ENCODE measurements at regions not wholly inside any gene's neighbourhood (a gene's known extent, or its start where the extent isn't known, plus 50 kb on each side); places are given as distances from the start of the nearest gene placed in this dataset.

GRCh38 chrX:10083809-10084208 is 73.0 kb upstream of the CLCN4 start:
- FAIRE-seq (peak; percentile 79), DNase-seq (ENCODE audit: low read depth) (no peak)
- no peak for TF ChIP-seq EZH2 (IDR thresholded peaks at IDR 0.05; ENCODE audit: insufficient read depth, low read length)
- TF ChIP-seq, protein P1, sequence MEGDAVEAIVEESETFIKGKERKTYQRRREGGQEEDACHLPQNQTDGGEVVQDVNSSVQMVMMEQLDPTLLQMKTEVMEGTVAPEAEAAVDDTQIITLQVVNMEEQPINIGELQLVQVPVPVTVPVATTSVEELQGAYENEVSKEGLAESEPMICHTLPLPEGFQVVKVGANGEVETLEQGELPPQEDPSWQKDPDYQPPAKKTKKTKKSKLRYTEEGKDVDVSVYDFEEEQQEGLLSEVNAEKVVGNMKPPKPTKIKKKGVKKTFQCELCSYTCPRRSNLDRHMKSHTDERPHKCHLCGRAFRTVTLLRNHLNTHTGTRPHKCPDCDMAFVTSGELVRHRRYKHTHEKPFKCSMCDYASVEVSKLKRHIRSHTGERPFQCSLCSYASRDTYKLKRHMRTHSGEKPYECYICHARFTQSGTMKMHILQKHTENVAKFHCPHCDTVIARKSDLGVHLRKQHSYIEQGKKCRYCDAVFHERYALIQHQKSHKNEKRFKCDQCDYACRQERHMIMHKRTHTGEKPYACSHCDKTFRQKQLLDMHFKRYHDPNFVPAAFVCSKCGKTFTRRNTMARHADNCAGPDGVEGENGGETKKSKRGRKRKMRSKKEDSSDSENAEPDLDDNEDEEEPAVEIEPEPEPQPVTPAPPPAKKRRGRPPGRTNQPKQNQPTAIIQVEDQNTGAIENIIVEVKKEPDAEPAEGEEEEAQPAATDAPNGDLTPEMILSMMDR (IDR thresholded peaks at IDR 0.05; ENCODE audit: insufficient read depth, low read depth, low read length), result no peak
- Histone ChIP-seq H2AFZ (ENCODE audit: low read depth, low read length) (no peak overlapping the region), H3K27me3 (ENCODE audit: insufficient read depth, low read length) (no peaks in the 10 kb centered on the region), H3K36me3 (ENCODE audit: insufficient read depth, low read length) (no peaks in the 10 kb centered on the region), H3K9ac (ENCODE audit: low read length) (no peak overlapping the region), H3K4me1 (ENCODE audit: insufficient read depth, low read length) (no peaks in the 10 kb centered on the region), H3K9me3 (ENCODE audit: insufficient read depth, low read depth, low read length) (no peaks in the 10 kb centered on the region), H3K79me2 (ENCODE audit: insufficient read depth, low read length) (no peaks in the 10 kb centered on the region), H3K27ac (ENCODE audit: low read depth, low read length) (no peak overlapping the region), H4K20me1 (ENCODE audit: insufficient read depth, low read length) (peaks cover 23% of the 10 kb centered on the region), H3K4me3 (ENCODE audit: insufficient read depth, low read depth, low read length) (no peak overlapping the region), H3K4me2 (ENCODE audit: low read length) (no peak overlapping the region)
- no peak overlapping the region for H3K4me3 Mint-ChIP-seq (ENCODE audit: unreplicated experiment)
- no peaks in the 10 kb centered on the region for H3K4me1 Mint-ChIP-seq (ENCODE audit: low read depth, unreplicated experiment)
- H3K27me3 Mint-ChIP-seq (ENCODE audit: low read depth, unreplicated experiment), result no peaks in the 10 kb centered on the region
- H3K36me3 Mint-ChIP-seq (ENCODE audit: low read depth, unreplicated experiment), result no peaks in the 10 kb centered on the region
- H3K27ac Mint-ChIP-seq (ENCODE audit: unreplicated experiment), result no peak overlapping the region
- H3K9me3 Mint-ChIP-seq (ENCODE audit: unreplicated experiment), result no peaks in the 10 kb centered on the region

GRCh38 chrX:10085223-10085622 is 71.6 kb upstream of the CLCN4 start:
- no peaks in the 10 kb centered on the region for H3K9me3 ChIP-seq (ENCODE audit: insufficient read depth, low read depth, low read length)
- Mint-ChIP-seq H3K27ac (ENCODE audit: unreplicated experiment) (no peak overlapping the region), H3K27me3 (ENCODE audit: low read depth, unreplicated experiment) (no peaks in the 10 kb centered on the region), H3K4me1 (ENCODE audit: low read depth, unreplicated experiment) (no peaks in the 10 kb centered on the region), H3K4me3 (ENCODE audit: unreplicated experiment) (no peak overlapping the region), H3K9me3 (ENCODE audit: unreplicated experiment) (no peaks in the 10 kb centered on the region), H3K36me3 (ENCODE audit: low read depth, unreplicated experiment) (no peaks in the 10 kb centered on the region)
- H3K36me3 ChIP-seq (ENCODE audit: insufficient read depth, low read length), result no peaks in the 10 kb centered on the region
- H3K4me1 ChIP-seq (ENCODE audit: insufficient read depth, low read length), result peaks cover 3% of the 10 kb centered on the region
- no peak overlapping the region for H3K4me2 ChIP-seq (ENCODE audit: low read length)
- TF ChIP-seq, protein P1 (IDR thresholded peaks at IDR 0.05; ENCODE audit: insufficient read depth, low read depth, low read length), result no peak
- no peak for TF ChIP-seq EZH2 (IDR thresholded peaks at IDR 0.05; ENCODE audit: insufficient read depth, low read length)
- H2AFZ ChIP-seq (ENCODE audit: low read depth, low read length), result no peak overlapping the region
- no peak overlapping the region for H3K4me3 ChIP-seq (ENCODE audit: insufficient read depth, low read depth, low read length)
- no peaks in the 10 kb centered on the region for H3K27me3 ChIP-seq (ENCODE audit: insufficient read depth, low read length)
- H3K79me2 ChIP-seq (ENCODE audit: insufficient read depth, low read length), result no peaks in the 10 kb centered on the region
- DNase-seq (ENCODE audit: low read depth) (no peak), FAIRE-seq (peak; percentile 20)
- H4K20me1 ChIP-seq (ENCODE audit: insufficient read depth, low read length), result peaks cover 27% of the 10 kb centered on the region
- H3K9ac ChIP-seq (ENCODE audit: low read length), result no peak overlapping the region
- no peak overlapping the region for H3K27ac ChIP-seq (ENCODE audit: low read depth, low read length)

DNA sequence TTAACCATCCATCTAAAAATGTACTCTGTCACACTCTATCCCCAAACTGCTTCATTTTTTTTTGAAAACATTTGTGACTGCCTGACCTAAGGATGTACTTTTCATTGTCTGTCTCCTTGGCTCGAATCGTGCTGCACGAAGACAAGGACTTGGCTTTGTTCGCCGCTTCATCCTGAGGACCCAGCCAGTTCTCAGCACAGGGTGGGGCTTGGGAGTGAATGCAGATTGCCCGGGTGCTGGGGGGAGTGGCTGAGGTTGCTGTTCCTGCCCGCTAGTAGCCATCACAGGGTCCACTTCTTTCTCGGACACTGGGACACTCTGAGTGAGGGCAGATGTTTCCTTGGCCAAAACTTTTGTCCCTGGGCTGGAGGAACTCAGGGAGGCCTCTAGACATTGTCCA is 70.1 kb upstream of the CLCN4 start:
- no peak for TF ChIP-seq EZH2 (IDR thresholded peaks at IDR 0.05; ENCODE audit: insufficient read depth, low read length)
- TF ChIP-seq, protein P1 (IDR thresholded peaks at IDR 0.05; ENCODE audit: insufficient read depth, low read depth, low read length), result no peak
- H3K36me3 Mint-ChIP-seq (ENCODE audit: low read depth, unreplicated experiment), result peaks cover 2% of the 10 kb centered on the region
- H3K4me1 Mint-ChIP-seq (ENCODE audit: low read depth, unreplicated experiment), result no peaks in the 10 kb centered on the region

More for the DNA sequence above, 70.1 kb upstream of the CLCN4 start:
- no peak overlapping the region for H3K27ac ChIP-seq (ENCODE audit: low read depth, low read length)
- DNase-seq (ENCODE audit: low read depth) (no peak), FAIRE-seq (no peak)
- no peak overlapping the region for H3K27ac Mint-ChIP-seq (ENCODE audit: unreplicated experiment)
- no peak overlapping the region for H3K4me3 Mint-ChIP-seq (ENCODE audit: unreplicated experiment)
- peaks cover 3% of the 10 kb centered on the region for H3K4me1 ChIP-seq (ENCODE audit: insufficient read depth, low read length)
- H4K20me1 ChIP-seq (ENCODE audit: insufficient read depth, low read length), result peaks cover 27% of the 10 kb centered on the region
- no peak overlapping the region for H3K4me3 ChIP-seq (ENCODE audit: insufficient read depth, low read depth, low read length)
- no peak overlapping the region for H3K9ac ChIP-seq (ENCODE audit: low read length)
- H3K36me3 ChIP-seq (ENCODE audit: insufficient read depth, low read length), result no peaks in the 10 kb centered on the region
- H3K27me3 ChIP-seq (ENCODE audit: insufficient read depth, low read length), result no peaks in the 10 kb centered on the region
- H3K9me3 Mint-ChIP-seq (ENCODE audit: unreplicated experiment), result no peaks in the 10 kb centered on the region
- H2AFZ ChIP-seq (ENCODE audit: low read depth, low read length), result no peak overlapping the region
- H3K27me3 Mint-ChIP-seq (ENCODE audit: low read depth, unreplicated experiment), result no peaks in the 10 kb centered on the region
- H3K9me3 ChIP-seq (ENCODE audit: insufficient read depth, low read depth, low read length), result no peaks in the 10 kb centered on the region
- no peak overlapping the region for H3K4me2 ChIP-seq (ENCODE audit: low read length)
- H3K79me2 ChIP-seq (ENCODE audit: insufficient read depth, low read length), result no peaks in the 10 kb centered on the region
